HG03066 (cell line): ENCODE measurements at regions not wholly inside any gene's neighbourhood (a gene's known extent, or its start where the extent isn't known, plus 50 kb on each side); places are given as distances from the start of the nearest gene placed in this dataset.
"Not testable (repeated sequence)": the region's sequence is repeated elsewhere in the genome, so short reads cannot be mapped to it uniquely, and the experiment has no call there.

Source experiments
- ATAC-seq: cut with Tn5 transposase; IDR thresholded peaks from one replicate; pipeline ENCODE4 v1.9.1; 2021; ENCODE audit warnings: low read depth; ENCODE audit not compliant: unreplicated experiment

GRCh38 chr21:27363719-27364477 is 397.0 kb upstream of the ADAMTS5 start:
- ATAC-seq: no peak

- ATAC-seq: no peak
Observed at GRCh38 chr21:27362249-27362648, 395.4 kb upstream of the ADAMTS5 start.

GRCh38 chr21:27359141-27359540 is 392.3 kb upstream of the ADAMTS5 start:
- no peak for ATAC-seq

- no peak for ATAC-seq
Observed at GRCh38 chr21:27352885-27353284, 386.0 kb upstream of the ADAMTS5 start.

- no peak for ATAC-seq
Observed at GRCh38 chr21:27346041-27346448, 379.2 kb upstream of the ADAMTS5 start.

- no peak for ATAC-seq
Observed at GRCh38 chr21:27339902-27340301, 373.0 kb upstream of the ADAMTS5 start.

- ATAC-seq: not testable (repeated sequence)
Observed at GRCh38 chr21:27338007-27338406, 371.1 kb upstream of the ADAMTS5 start.

GRCh38 chr21:27333096-27333495 is 366.2 kb upstream of the ADAMTS5 start:
- no peak for ATAC-seq

- ATAC-seq: no peak
Observed at GRCh38 chr21:27329255-27329851, 362.5 kb upstream of the ADAMTS5 start.

GRCh38 chr21:27326301-27326700 is 359.4 kb upstream of the ADAMTS5 start:
- ATAC-seq: no peak

GRCh38 chr21:27323331-27323730 is 356.4 kb upstream of the ADAMTS5 start:
- no peak for ATAC-seq

- no peak for ATAC-seq
Observed at GRCh38 chr21:27321791-27322190, 354.9 kb upstream of the ADAMTS5 start.

- no peak for ATAC-seq
Observed at GRCh38 chr21:27320868-27321267, 354.0 kb upstream of the ADAMTS5 start.

GRCh38 chr21:27317601-27318000 is 350.7 kb upstream of the ADAMTS5 start:
- ATAC-seq: not testable (repeated sequence)

GRCh38 chr21:27315373-27315772 is 348.5 kb upstream of the ADAMTS5 start:
- ATAC-seq: no peak

GRCh38 chr21:27314131-27314530 is 347.2 kb upstream of the ADAMTS5 start:
- no peak for ATAC-seq

- ATAC-seq: no peak
Observed at GRCh38 chr21:27306791-27307775, 340.2 kb upstream of the ADAMTS5 start.

GRCh38 chr21:27306206-27306605 is 339.3 kb upstream of the ADAMTS5 start:
- no peak for ATAC-seq

GRCh38 chr21:27301220-27301619 is 334.3 kb upstream of the ADAMTS5 start:
- no peak for ATAC-seq

- no peak for ATAC-seq
Observed at GRCh38 chr21:27300770-27301169, 333.9 kb upstream of the ADAMTS5 start.

GRCh38 chr21:27298465-27298864 is 331.6 kb upstream of the ADAMTS5 start:
- no peak for ATAC-seq
